Vagina (tissue), 2 donors: ENCODE measurements at regions not wholly inside any gene's neighbourhood (a gene's known extent, or its start where the extent isn't known, plus 50 kb on each side); places are given as distances from the start of the nearest gene placed in this dataset.

Experiments used
- CTCF ChIP-seq, 3 experiments: fragments of 450-650 bp in 2 of 3; fragments of 200-600 bp in 1 of 3; sonication (generic) in 1 of 3; IDR thresholded peaks; one replicate each; pipeline ENCODE4 v1.5.1; 2017 to 2019; ENCODE audit warnings: antibody characterized with exemption in 3 of 3, mild to moderate bottlenecking in 2 of 3, moderate library complexity in 2 of 3
- POLR2A ChIP-seq, 2 donors: fragments of 450-650 bp; IDR thresholded peaks; one replicate each; pipeline ENCODE4 v1.6.1; 2017; ENCODE audit warnings: antibody characterized with exemption in 2 of 2, mild to moderate bottlenecking in 2 of 2, moderate library complexity in 2 of 2
- POLR2AphosphoS5 ChIP-seq, 2 donors: sonication (generic); formaldehyde crosslinking; IDR thresholded peaks; one replicate each; pipeline ENCODE4 v1.9.0; 2017; ENCODE audit warnings: antibody characterized with exemption in 2 of 2, mild to moderate bottlenecking in 2 of 2, low read depth in 1 of 2; ENCODE audit not compliant: insufficient read depth in 1 of 2

GRCh38 chr3:177438596-177439220 lies 241.4 kb upstream of the TBL1XR1 start:
- no peak for TF ChIP-seq CTCF (IDR thresholded peaks at IDR 0.05)
- TF ChIP-seq POLR2A (IDR thresholded peaks at IDR 0.05): no peak
- no peak for TF ChIP-seq POLR2AphosphoS5 (IDR thresholded peaks at IDR 0.05; ENCODE audit: insufficient read depth in 1 of 2, low read depth in 1 of 2)
